K562 (cell line): ENCODE measurements at regions not wholly inside any gene's neighbourhood (a gene's known extent, or its start where the extent isn't known, plus 50 kb on each side); places are given as distances from the start of the nearest gene placed in this dataset.

Source experiments
- ATAC-seq: fragments of 200-7000 bp; cut with Tn5 transposase; 3 replicates; pipeline ENCODE4 v1.9.1; 2020; ENCODE audit warnings: moderate library complexity
- BruUV-seq: library from RNA; stranded (reverse); fragments of 400-500 nt; replicated peaks from 2 replicates; lab custom pipeline; 2021; lab: Mats Ljungman, UMichigan
- CTCF ChIA-PET: fragments of 300-600 bp; formaldehyde crosslinking; extraction: SDS; loops from one replicate; lab custom pipeline; 2021; ENCODE audit warnings: low intra/inter-chr PET ratio; lab: Yijun Ruan, JAX
- POLR2A ChIA-PET: fragments of 300-600, 350-650 bp; sonication (Branson Sonifier 250); formaldehyde crosslinking; extraction: SDS; loops from one replicate; lab custom pipeline; 2021; ENCODE audit warnings: antibody characterized with exemption, inconsistent platforms; lab: Yijun Ruan, JAX
- DNase-seq, 4 experiments: peaks; one replicate each; pipeline versions ENCODE4 v3.0.0 to v3.0.0-alpha.2; 2011 to 2018; ENCODE audit warnings: low spot score in 3 of 4, mixed read lengths in 3 of 4; ENCODE audit errors: extremely low read depth in 1 of 4
- FAIRE-seq: peaks from 2 replicates; lab custom pipeline; 2011; peaks lifted over from hg19 to GRCh38; lab: Jason Lieb, UNC
- H2AFZ ChIP-seq: 2 replicates; pipeline ENCODE4 v1.6.0; 2011; ENCODE audit warnings: low read depth, low read length, control low read depth, inconsistent platforms
- H3K27ac ChIP-seq: fragments of 200-600 bp; 3 replicates; pipeline ENCODE4 v1.8.0; 2011; ENCODE audit warnings: low read depth, mild to moderate bottlenecking, control low read depth, inconsistent platforms, low read length, moderate library complexity, mixed read lengths; ENCODE audit errors: extremely low read depth
- H3K27me3 ChIP-seq, 2 experiments: fragments of 300-600 bp in 1 of 2; 2 replicates in 1 of 2; 3 replicates in 1 of 2; pipeline versions ENCODE4 v1.6.0 to v1.8.0; 2011; ENCODE audit warnings: inconsistent platforms in 2 of 2, low read length in 2 of 2, mild to moderate bottlenecking in 1 of 2, mixed read lengths in 1 of 2, moderate library complexity in 1 of 2; ENCODE audit not compliant: control insufficient read depth in 2 of 2, insufficient read depth in 2 of 2
- H3K36me3 ChIP-seq: fragments of 300-600 bp; 3 replicates; pipeline ENCODE4 v1.8.0; 2011; ENCODE audit warnings: mild to moderate bottlenecking, low read length, inconsistent platforms; ENCODE audit not compliant: control insufficient read depth, insufficient read depth
- H3K4me1 ChIP-seq, 2 experiments: fragments of 200-600 bp in 1 of 2; replicated peaks in 1 of 2; 2 replicates in 1 of 2; 3 replicates in 1 of 2; pipeline versions ENCODE4 v1.5.1 to v1.8.0; 2011; ENCODE audit warnings: inconsistent platforms in 2 of 2, low read length in 2 of 2, mild to moderate bottlenecking in 1 of 2, mixed read lengths in 1 of 2, moderate library complexity in 1 of 2; ENCODE audit not compliant: control insufficient read depth in 2 of 2, insufficient read depth in 2 of 2
- H3K4me2 ChIP-seq: 2 replicates; pipeline ENCODE4 v1.6.1; 2011; ENCODE audit warnings: low read length, control low read depth, inconsistent platforms, mixed read lengths; ENCODE audit not compliant: insufficient read depth
- H3K4me3 ChIP-seq: fragments of 200-600 bp; sonication (generic), shearing (Covaris generic); 2 replicates; pipeline ENCODE4 v1.5.1; 2016; ENCODE audit warnings: control low read depth, inconsistent platforms
- H3K79me2 ChIP-seq: fragments of 200-600 bp; 3 replicates; pipeline ENCODE4 v1.8.0; 2011; ENCODE audit warnings: low read length, inconsistent platforms; ENCODE audit not compliant: control insufficient read depth, insufficient read depth
- H3K9ac ChIP-seq, 2 experiments: 2 replicates each; pipeline versions ENCODE4 v1.6.0 to v1.6.1; 2011; ENCODE audit warnings: low read depth in 2 of 2, low read length in 2 of 2, control low read depth in 1 of 2, inconsistent platforms in 1 of 2, mild to moderate bottlenecking in 1 of 2, mixed read lengths in 1 of 2; ENCODE audit not compliant: insufficient read depth in 1 of 2
- H3K9me1 ChIP-seq: one replicate; pipeline ENCODE4 v1.6.0; 2011; ENCODE audit warnings: inconsistent platforms, mild to moderate bottlenecking, low read length, moderate library complexity; ENCODE audit not compliant: control insufficient read depth, insufficient read depth
- H3K9me3 ChIP-seq: replicated peaks from 2 replicates; pipeline ENCODE4 v1.5.1; 2011; ENCODE audit warnings: low read depth, low read length, inconsistent platforms; ENCODE audit not compliant: control insufficient read depth, insufficient read depth
- H4K20me1 ChIP-seq: replicated peaks from 2 replicates; pipeline ENCODE4 v1.6.1; 2011; ENCODE audit warnings: low read length, inconsistent platforms, mixed read lengths; ENCODE audit not compliant: control insufficient read depth, insufficient read depth
- FOS ChIP-seq: IDR thresholded peaks from 3 replicates; pipeline ENCODE4 v1.6.1; 2011; ENCODE audit not compliant: insufficient read length; ENCODE audit errors: extremely low read depth
- HMG20A ChIP-seq: fragments of 450-650 bp; formaldehyde crosslinking; conservative IDR thresholded peaks from 2 replicates; pipeline ENCODE4 v1.4.0; 2020; ENCODE audit warnings: mild to moderate bottlenecking, mixed read lengths
- LARP7 ChIP-seq: fragments of 450-650 bp; IDR thresholded peaks from 2 replicates; pipeline ENCODE4 v1.6.1; 2016
- RBBP5 ChIP-seq: fragments of 200-600 bp; sonication (generic); IDR thresholded peaks from 2 replicates; pipeline ENCODE4 v1.6.1; 2012; ENCODE audit warnings: borderline replicate concordance, mild to moderate bottlenecking, low read length, control low read depth, inconsistent platforms; ENCODE audit not compliant: insufficient read depth, poor library complexity, severe bottlenecking
- SMARCB1 ChIP-seq: IDR thresholded peaks from 2 replicates; pipeline ENCODE4 v1.6.1; 2011; ENCODE audit warnings: improper control_type of control experiment, low read depth; ENCODE audit not compliant: insufficient read length
- ZEB2 ChIP-seq: fragments of 450-650 bp; IDR thresholded peaks from 2 replicates; pipeline ENCODE4 v1.6.1; 2016
- ZFP1 ChIP-seq: fragments of 450-650 bp; formaldehyde crosslinking; IDR thresholded peaks from 2 replicates; pipeline ENCODE4 v1.4.0; 2020; ENCODE audit warnings: mild to moderate bottlenecking, mixed read lengths
- ZFPM2 ChIP-seq: fragments of 250-450 bp; sonication (Bioruptor Pico); IDR thresholded peaks from 2 replicates; pipeline ENCODE4 v1.5.1; 2022; ENCODE audit warnings: mild to moderate bottlenecking
- ZNF175 ChIP-seq: fragments of 200-800 bp; sonication (Bioruptor generic); IDR thresholded peaks from 2 replicates; pipeline ENCODE4 v1.6.1; 2016; ENCODE audit warnings: low read depth, mild to moderate bottlenecking, missing genetic modification characterization, missing compliant biosample characterization
- ZNF232 ChIP-seq: sonication (generic); formaldehyde crosslinking; IDR thresholded peaks from 2 replicates; pipeline ENCODE4 v1.8.0; 2022; ENCODE audit warnings: mild to moderate bottlenecking, missing genetic modification reagents
- ZNF445 ChIP-seq: fragments of 250-450 bp; sonication (Bioruptor Pico); IDR thresholded peaks from 2 replicates; pipeline ENCODE4 v1.4.0; 2020; ENCODE audit warnings: low read depth, mild to moderate bottlenecking, moderate library complexity
- WGBS: fragments of 100-300 bp; shearing (Covaris generic); methylation state at CpG from one replicate; pipeline ENCODE4 v1.1.6; 2016; ENCODE audit warnings: low coverage, mixed read lengths; ENCODE audit not compliant: insufficient coverage; ENCODE audit errors: missing lambda C conversion rate; 5-methylcytosine and 5-hydroxymethylcytosine counted together
- in situ Hi-C: fragments of 300-500 bp; cut with MboI; formaldehyde crosslinking; loops from 4 replicates; pipeline ENCODE4 v1.15.0; 2018; ENCODE audit warnings: inconsistent platforms, mixed read lengths
- intact Hi-C: fragments of 100-400 bp; cut with micrococcal nuclease; formaldehyde crosslinking; loops from 2 replicates; pipeline ENCODE4 v1.14.2; 2022
- TF ChIP-seq, protein P1 (sequence below): sonication (generic); formaldehyde crosslinking; IDR thresholded peaks from 2 replicates; pipeline ENCODE4 v1.5.0; 2020; ENCODE audit warnings: missing genetic modification reagents

DNA sequence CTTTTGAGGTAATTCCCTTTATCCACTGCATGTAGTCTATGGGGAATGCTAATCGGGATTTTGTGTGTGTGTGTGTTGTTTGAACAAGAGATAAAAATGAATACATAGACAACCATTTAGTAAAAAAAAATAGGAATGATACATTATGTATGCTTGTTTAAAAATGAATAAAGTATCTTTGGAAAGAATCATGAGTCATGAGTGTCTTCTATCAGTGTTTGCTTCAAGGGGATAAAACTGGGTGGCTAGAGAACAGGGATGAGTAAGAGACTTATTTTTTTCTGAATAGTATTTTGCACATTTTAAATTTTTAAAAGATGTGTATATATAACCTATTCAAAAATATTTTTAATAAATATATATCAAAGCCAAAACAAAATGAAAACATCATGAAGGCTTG lies 839.4 kb upstream of the ADGRL4 start:
- Histone ChIP-seq H3K4me2 (no peak overlapping the region), H3K9me3 (no peaks in the 10 kb centered on the region), H3K27me3 (no peaks in the 10 kb centered on the region), H3K4me3 (no peak overlapping the region), H3K27ac (no peak overlapping the region), H3K4me1 (no peaks in the 10 kb centered on the region), H3K36me3 (no peaks in the 10 kb centered on the region), H2AFZ (no peak overlapping the region), H3K79me2 (no peaks in the 10 kb centered on the region), H4K20me1 (no peaks in the 10 kb centered on the region), H3K9me1 (no peaks in the 10 kb centered on the region)
- POLR2A ChIA-PET: no interaction called here
- no peak for ATAC-seq
- in situ Hi-C loops: no loop called here
- WGBS: 0% methylated on average over 1 of the region's 1 CpG
- CTCF ChIA-PET: no interaction called here
- BruUV-seq: no TSS peak
- no peak for DNase-seq
- TF ChIP-seq ZNF175: no peak
- TF ChIP-seq FOS: no peak
- no peak for TF ChIP-seq ZFPM2 (CRISPR knock-in tag)
- TF ChIP-seq ZNF445 (CRISPR knock-in tag): no peak
- TF ChIP-seq, protein P1, sequence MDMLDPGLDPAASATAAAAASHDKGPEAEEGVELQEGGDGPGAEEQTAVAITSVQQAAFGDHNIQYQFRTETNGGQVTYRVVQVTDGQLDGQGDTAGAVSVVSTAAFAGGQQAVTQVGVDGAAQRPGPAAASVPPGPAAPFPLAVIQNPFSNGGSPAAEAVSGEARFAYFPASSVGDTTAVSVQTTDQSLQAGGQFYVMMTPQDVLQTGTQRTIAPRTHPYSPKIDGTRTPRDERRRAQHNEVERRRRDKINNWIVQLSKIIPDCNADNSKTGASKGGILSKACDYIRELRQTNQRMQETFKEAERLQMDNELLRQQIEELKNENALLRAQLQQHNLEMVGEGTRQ (CRISPR knock-in tag): no peak
- TF ChIP-seq ZFP1 (CRISPR knock-in tag): no peak
- no peak for TF ChIP-seq HMG20A (CRISPR knock-in tag)
- TF ChIP-seq RBBP5: no peak
- no peak for TF ChIP-seq SMARCB1
- no peak for TF ChIP-seq ZEB2
- no peak for TF ChIP-seq ZNF232 (CRISPR knock-in tag)
- no peak for TF ChIP-seq LARP7
- TF ChIP-seq, all 486 proteins: peak for 0
- no peak overlapping the region for H3K9ac ChIP-seq
- FAIRE-seq: no peak
- intact Hi-C loops: no loop called here
